GM12878 (cell line): ENCODE measurements at regions not wholly inside any gene's neighbourhood (a gene's known extent, or its start where the extent isn't known, plus 50 kb on each side); places are given as distances from the start of the nearest gene placed in this dataset.

Experiments
- ATF2 ChIP-seq: IDR thresholded peaks from 2 replicates; pipeline ENCODE4 v1.6.1; 2012; ENCODE audit warnings: low read length, inconsistent platforms
- BHLHE40 ChIP-seq, 2 experiments: fragments of 450-650 bp in 1 of 2; IDR thresholded peaks; 2 replicates each; pipeline ENCODE4 v1.6.1; 2011 to 2017; ENCODE audit warnings: low read depth in 2 of 2, borderline replicate concordance in 1 of 2, improper control_type of control experiment in 1 of 2, low read length in 1 of 2, mild to moderate bottlenecking in 1 of 2
- CHD1 ChIP-seq: IDR thresholded peaks from 2 replicates; pipeline ENCODE4 v1.6.1; 2012; ENCODE audit warnings: low read depth, low read length, improper control_type of control experiment
- CHD2 ChIP-seq: IDR thresholded peaks from 2 replicates; pipeline ENCODE4 v1.6.1; 2011; ENCODE audit warnings: low read depth, low read length, improper control_type of control experiment, borderline replicate concordance
- CTCF ChIP-seq, 3 experiments: IDR thresholded peaks in 2 of 3; conservative IDR thresholded peaks in 1 of 3; 2 replicates each; pipeline ENCODE4 v1.5.1; 2011; ENCODE audit warnings: low read depth in 3 of 3, low read length in 3 of 3, mild to moderate bottlenecking in 3 of 3, control low read depth in 2 of 3, moderate library complexity in 2 of 3, inconsistent platforms in 1 of 3, mixed read lengths in 1 of 3; ENCODE audit not compliant: control insufficient read depth in 2 of 3, insufficient read depth in 1 of 3; ENCODE audit errors: extremely low read depth in 1 of 3
- EP300 ChIP-seq, 2 experiments: fragments of 150-350 bp in 1 of 2; IDR thresholded peaks; 2 replicates each; pipeline ENCODE4 v1.6.1; 2011 to 2012; ENCODE audit warnings: low read depth in 2 of 2, low read length in 2 of 2, borderline replicate concordance in 1 of 2, improper control_type of control experiment in 1 of 2, inconsistent platforms in 1 of 2; ENCODE audit not compliant: control insufficient read depth in 1 of 2
- FOXM1 ChIP-seq: IDR thresholded peaks from 2 replicates; pipeline ENCODE4 v1.6.1; 2012; ENCODE audit warnings: low read depth, mild to moderate bottlenecking, inconsistent platforms, low read length, moderate library complexity
- JUND ChIP-seq: IDR thresholded peaks from 2 replicates; pipeline ENCODE4 v1.6.1; 2012; ENCODE audit warnings: low read depth, mild to moderate bottlenecking, low read length, improper control_type of control experiment, moderate library complexity
- NKRF ChIP-seq: fragments of 450-650 bp; conservative IDR thresholded peaks from 2 replicates; pipeline ENCODE4 v1.6.1; 2017; ENCODE audit warnings: mild to moderate bottlenecking, moderate library complexity
- PBX3 ChIP-seq: IDR thresholded peaks from 2 replicates; pipeline ENCODE4 v1.6.1; 2011; ENCODE audit warnings: mild to moderate bottlenecking, low read depth, low read length, moderate library complexity; ENCODE audit not compliant: insufficient replicate concordance
- POLR2AphosphoS5 ChIP-seq: IDR thresholded peaks from 2 replicates; pipeline ENCODE4 v1.6.1; 2011; ENCODE audit warnings: mild to moderate bottlenecking, low read length, inconsistent platforms
- SRF ChIP-seq, 2 experiments: IDR thresholded peaks; 2 replicates each; pipeline ENCODE4 v1.6.1; 2011; ENCODE audit warnings: low read depth in 2 of 2, low read length in 2 of 2, mild to moderate bottlenecking in 1 of 2, moderate library complexity in 1 of 2
- ZBTB33 ChIP-seq: fragments of 450-650 bp; IDR thresholded peaks from 2 replicates; pipeline ENCODE4 v1.6.1; 2017; ENCODE audit warnings: mild to moderate bottlenecking
- ZBTB40 ChIP-seq: fragments of 450-650 bp; IDR thresholded peaks from 2 replicates; pipeline ENCODE4 v1.6.1; 2016; ENCODE audit warnings: mild to moderate bottlenecking, moderate library complexity, borderline replicate concordance

- TF ChIP-seq EP300 (IDR thresholded peaks at IDR 0.05; ENCODE audit: borderline replicate concordance in 1 of 2, control insufficient read depth in 1 of 2, low read depth in 2 of 2, low read length in 2 of 2) (no peak), ATF2 (no peak), CTCF (IDR thresholded peaks at IDR 0.05 in 2 of 3, conservative IDR thresholded peaks at IDR 0.05 in 1 of 3; ENCODE audit: control insufficient read depth in 2 of 3, extremely low read depth in 1 of 3, insufficient read depth in 1 of 3, low read depth in 3 of 3, low read length in 3 of 3) (no peak), SRF (IDR thresholded peaks at IDR 0.05; ENCODE audit: low read depth in 2 of 2, low read length in 2 of 2) (no peak), JUND (no peak), ZBTB40 (peak; percentile 65), ZBTB33 (no peak), PBX3 (no peak), CHD1 (no peak), POLR2AphosphoS5 (no peak), CHD2 (no peak), FOXM1 (no peak), BHLHE40 (IDR thresholded peaks at IDR 0.05; ENCODE audit: borderline replicate concordance in 1 of 2, low read depth in 2 of 2, low read length in 1 of 2) (no peak), NKRF (no peak)
Measured at GRCh38 chr6:129759796-129760605, 50.0 kb upstream of the ARHGAP18 start.
